Kidney epithelial cell (primary cell): ENCODE measurements at regions not wholly inside any gene's neighbourhood (a gene's known extent, or its start where the extent isn't known, plus 50 kb on each side); places are given as distances from the start of the nearest gene placed in this dataset.

Source experiments
- DNase-seq: peaks from one replicate; pipeline ENCODE4 v3.0.0-alpha.2; 2010; ENCODE audit warnings: low read depth
- H3K27me3 ChIP-seq: 2 replicates; pipeline ENCODE4 v1.6.0; 2011; ENCODE audit warnings: low read length; ENCODE audit not compliant: control insufficient read depth, insufficient read depth
- H3K36me3 ChIP-seq: 2 replicates; pipeline ENCODE4 v1.5.1; 2011; ENCODE audit warnings: low read length; ENCODE audit not compliant: control insufficient read depth, insufficient read depth
- H3K4me3 ChIP-seq: 2 replicates; pipeline ENCODE4 v1.5.1; 2011; ENCODE audit warnings: low read depth, mild to moderate bottlenecking, control low read depth, low read length
- TF ChIP-seq, protein P1 (sequence below): IDR thresholded peaks from 2 replicates; pipeline ENCODE4 v1.5.1; 2011; ENCODE audit warnings: mild to moderate bottlenecking, moderate library complexity, low read length, control low read depth, inconsistent platforms; ENCODE audit not compliant: insufficient read depth, poor library complexity, severe bottlenecking

DNA sequence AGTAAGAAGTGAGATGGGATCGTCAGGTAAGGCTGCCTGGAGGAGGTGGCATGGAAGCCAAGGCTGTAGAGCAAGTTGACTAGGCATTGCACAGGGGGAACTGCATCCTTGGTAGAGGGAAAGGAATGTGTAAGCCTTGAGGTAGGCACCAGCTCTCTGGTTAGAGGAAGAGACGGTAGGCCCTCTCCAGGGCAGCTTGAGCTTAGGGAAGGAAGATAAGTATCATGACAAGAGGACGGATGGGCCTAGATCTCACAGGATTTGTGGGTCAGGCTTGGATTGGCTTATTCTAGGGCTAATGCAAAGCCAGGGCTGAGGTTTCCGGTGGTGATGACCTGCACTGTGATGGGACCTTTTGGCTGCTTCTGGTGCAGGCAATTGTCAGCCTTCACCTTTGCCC lies 1035.8 kb downstream of the TBC1D22A start:
- TF ChIP-seq, protein P1, sequence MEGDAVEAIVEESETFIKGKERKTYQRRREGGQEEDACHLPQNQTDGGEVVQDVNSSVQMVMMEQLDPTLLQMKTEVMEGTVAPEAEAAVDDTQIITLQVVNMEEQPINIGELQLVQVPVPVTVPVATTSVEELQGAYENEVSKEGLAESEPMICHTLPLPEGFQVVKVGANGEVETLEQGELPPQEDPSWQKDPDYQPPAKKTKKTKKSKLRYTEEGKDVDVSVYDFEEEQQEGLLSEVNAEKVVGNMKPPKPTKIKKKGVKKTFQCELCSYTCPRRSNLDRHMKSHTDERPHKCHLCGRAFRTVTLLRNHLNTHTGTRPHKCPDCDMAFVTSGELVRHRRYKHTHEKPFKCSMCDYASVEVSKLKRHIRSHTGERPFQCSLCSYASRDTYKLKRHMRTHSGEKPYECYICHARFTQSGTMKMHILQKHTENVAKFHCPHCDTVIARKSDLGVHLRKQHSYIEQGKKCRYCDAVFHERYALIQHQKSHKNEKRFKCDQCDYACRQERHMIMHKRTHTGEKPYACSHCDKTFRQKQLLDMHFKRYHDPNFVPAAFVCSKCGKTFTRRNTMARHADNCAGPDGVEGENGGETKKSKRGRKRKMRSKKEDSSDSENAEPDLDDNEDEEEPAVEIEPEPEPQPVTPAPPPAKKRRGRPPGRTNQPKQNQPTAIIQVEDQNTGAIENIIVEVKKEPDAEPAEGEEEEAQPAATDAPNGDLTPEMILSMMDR = no peak
- H3K27me3 ChIP-seq = no peaks in the 10 kb centered on the region
- no peaks in the 10 kb centered on the region for H3K36me3 ChIP-seq
- DNase-seq = no peak
- no peak overlapping the region for H3K4me3 ChIP-seq

- TF ChIP-seq, protein P1 = no peak
- H3K36me3 ChIP-seq = no peaks in the 10 kb centered on the region
- no peak for DNase-seq
- no peaks in the 10 kb centered on the region for H3K27me3 ChIP-seq
- no peak overlapping the region for H3K4me3 ChIP-seq
Measured at GRCh38 chr22:47797342-47797945, 1035.0 kb downstream of the TBC1D22A start.

GRCh38 chr22:47796128-47796908 lies 1033.9 kb downstream of the TBC1D22A start:
- no peak for DNase-seq
- Histone ChIP-seq H3K36me3 (no peaks in the 10 kb centered on the region), H3K27me3 (no peaks in the 10 kb centered on the region), H3K4me3 (no peak overlapping the region)
- TF ChIP-seq, protein P1 = no peak

DNA sequence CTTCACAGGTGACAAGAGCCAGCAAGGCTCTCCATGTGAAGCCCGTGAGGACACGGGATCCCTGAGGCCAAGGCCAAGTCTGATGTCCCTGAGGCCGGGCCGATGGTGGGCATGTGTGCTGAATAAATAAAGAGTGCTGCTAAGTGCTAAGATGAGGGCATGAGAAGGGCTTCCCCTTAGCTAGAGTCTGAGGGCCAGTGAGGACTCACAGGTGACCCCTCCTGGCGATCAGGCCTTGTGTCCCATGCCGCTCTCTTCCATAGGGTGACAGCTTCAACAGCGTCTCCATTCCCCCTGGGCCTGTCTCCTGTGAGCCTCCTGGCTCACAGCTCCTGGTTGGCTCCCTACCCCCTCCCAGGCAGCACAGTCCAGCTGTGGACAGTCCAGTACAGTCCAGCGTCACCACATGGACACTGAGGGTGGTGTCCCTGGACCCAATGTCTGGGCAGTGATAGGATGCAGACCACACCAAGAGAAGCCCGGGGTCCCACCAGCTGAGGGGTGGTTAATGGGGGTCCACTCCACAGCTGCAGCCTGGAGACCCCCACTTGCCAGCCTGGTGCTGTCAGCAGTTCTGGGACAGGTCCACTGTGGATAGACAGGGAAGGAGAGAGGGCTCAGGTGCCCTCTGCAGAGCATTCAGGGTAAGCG lies 1033.2 kb downstream of the TBC1D22A start:
- Histone ChIP-seq H3K4me3 (no peak overlapping the region), H3K36me3 (no peaks in the 10 kb centered on the region), H3K27me3 (no peaks in the 10 kb centered on the region)
- no peak for DNase-seq
- TF ChIP-seq, protein P1 = no peak

DNA sequence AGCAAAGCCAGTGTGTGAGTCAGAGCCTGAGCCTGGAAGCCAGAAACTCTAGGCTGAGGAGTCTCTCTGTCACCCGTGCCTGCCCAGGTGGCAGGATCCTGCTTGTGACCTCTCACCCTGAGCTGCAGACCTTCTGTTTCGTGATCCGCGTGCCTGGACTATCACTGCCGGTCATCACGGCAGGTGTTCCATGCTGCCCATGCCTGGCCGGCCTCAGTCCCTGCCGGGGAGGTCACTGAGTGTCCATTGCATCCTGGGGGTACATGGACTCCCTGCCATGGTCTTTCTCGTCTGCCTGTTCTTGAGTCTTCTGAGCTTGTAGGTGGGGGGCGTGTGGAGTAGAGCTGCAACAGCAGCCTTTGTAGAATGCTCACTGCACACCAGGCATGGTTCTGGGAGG lies 1032.4 kb downstream of the TBC1D22A start:
- H3K27me3 ChIP-seq = no peaks in the 10 kb centered on the region

More for the DNA sequence above, 1032.4 kb downstream of the TBC1D22A start:
- no peak for DNase-seq
- Histone ChIP-seq H3K4me3 (no peak overlapping the region), H3K36me3 (no peaks in the 10 kb centered on the region)
- TF ChIP-seq, protein P1 = no peak
